ENCODE measurements at regions not wholly inside any gene's neighbourhood (a gene's known extent, or its start where the extent isn't known, plus 50 kb on each side); places are given as distances from the start of the nearest gene placed in this dataset.

DNA sequence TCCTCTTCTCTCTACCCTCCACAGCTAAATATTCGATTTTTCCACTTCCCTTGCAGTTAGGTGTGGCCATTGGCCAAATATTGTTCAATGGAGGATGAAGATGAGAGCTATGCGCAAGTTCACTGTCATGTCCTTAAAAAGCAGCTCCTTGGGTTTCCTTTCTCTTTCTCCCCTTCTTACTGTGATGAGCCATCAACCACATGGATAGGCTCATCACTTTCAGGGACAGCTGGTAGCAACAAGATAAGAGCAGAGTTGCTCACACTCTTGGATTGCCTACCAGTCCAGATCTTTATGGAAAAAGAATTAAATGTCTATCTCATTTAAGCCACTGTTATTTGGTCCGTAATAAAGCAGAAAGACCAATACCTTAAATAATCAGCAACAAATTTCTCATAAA is 377.0 kb downstream of the DDX10 start:
- no peak for TF ChIP-seq EZH2 (IDR thresholded peaks at IDR 0.05; ENCODE audit: borderline replicate concordance, low read depth, low read length, poor library complexity, severe bottlenecking)
- TF ChIP-seq, protein P1, sequence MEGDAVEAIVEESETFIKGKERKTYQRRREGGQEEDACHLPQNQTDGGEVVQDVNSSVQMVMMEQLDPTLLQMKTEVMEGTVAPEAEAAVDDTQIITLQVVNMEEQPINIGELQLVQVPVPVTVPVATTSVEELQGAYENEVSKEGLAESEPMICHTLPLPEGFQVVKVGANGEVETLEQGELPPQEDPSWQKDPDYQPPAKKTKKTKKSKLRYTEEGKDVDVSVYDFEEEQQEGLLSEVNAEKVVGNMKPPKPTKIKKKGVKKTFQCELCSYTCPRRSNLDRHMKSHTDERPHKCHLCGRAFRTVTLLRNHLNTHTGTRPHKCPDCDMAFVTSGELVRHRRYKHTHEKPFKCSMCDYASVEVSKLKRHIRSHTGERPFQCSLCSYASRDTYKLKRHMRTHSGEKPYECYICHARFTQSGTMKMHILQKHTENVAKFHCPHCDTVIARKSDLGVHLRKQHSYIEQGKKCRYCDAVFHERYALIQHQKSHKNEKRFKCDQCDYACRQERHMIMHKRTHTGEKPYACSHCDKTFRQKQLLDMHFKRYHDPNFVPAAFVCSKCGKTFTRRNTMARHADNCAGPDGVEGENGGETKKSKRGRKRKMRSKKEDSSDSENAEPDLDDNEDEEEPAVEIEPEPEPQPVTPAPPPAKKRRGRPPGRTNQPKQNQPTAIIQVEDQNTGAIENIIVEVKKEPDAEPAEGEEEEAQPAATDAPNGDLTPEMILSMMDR (conservative IDR thresholded peaks at IDR 0.05; ENCODE audit: low read depth, low read length) = no peak
- POLR2A ChIA-PET (ENCODE audit: low non-redundant PET) = no interaction called here
- intact Hi-C loops (cut with micrococcal nuclease; ENCODE audit: unreplicated experiment) = no loop called here
- H3K4me3 ChIP-seq (ENCODE audit: low read depth, low read length, poor library complexity, severe bottlenecking) = no peak overlapping the region
- H3K9me3 ChIP-seq (ENCODE audit: low read depth, low read length, poor library complexity, severe bottlenecking) = no peaks in the 10 kb centered on the region
- no TSS peak for BruUV-seq (replicated peaks)
- no peaks in the 10 kb centered on the region for H3K27me3 ChIP-seq (replicated peaks; ENCODE audit: insufficient read depth, low read depth, low read length, poor library complexity)
- H3K36me3 ChIP-seq (ENCODE audit: insufficient read depth, low read length, poor library complexity, severe bottlenecking) = no peaks in the 10 kb centered on the region
- CTCF ChIA-PET = no interaction called here
- no peaks in the 10 kb centered on the region for H3K4me1 ChIP-seq (ENCODE audit: insufficient read depth, low read length, poor library complexity, severe bottlenecking)
- no peak overlapping the region for H3K27ac ChIP-seq (ENCODE audit: low read depth, low read length, poor library complexity, severe bottlenecking)
- DNase-seq (ENCODE audit: low spot score) = no peak

DNA sequence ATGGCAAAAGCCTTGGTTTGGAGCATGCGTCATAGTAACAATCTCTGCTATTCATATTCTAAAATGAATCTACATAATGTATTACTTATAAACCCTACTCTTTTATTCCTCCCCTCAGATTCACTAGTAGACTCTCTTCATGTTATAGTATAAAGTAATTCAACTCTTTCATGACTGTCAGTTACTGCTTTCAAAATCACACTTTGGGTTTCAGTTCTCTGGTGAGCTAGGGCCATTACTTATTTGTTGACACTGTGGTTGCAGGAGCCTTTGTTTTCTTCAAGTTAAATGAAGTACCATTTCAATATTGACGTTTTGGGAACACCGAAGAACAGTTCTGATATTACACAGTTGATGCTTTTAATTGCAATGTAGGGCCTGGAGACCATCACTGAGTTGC is 378.4 kb downstream of the DDX10 start:
- intact Hi-C loops (cut with micrococcal nuclease; ENCODE audit: unreplicated experiment) = no loop called here
- Histone ChIP-seq H3K36me3 (ENCODE audit: insufficient read depth, low read length, poor library complexity, severe bottlenecking) (no peaks in the 10 kb centered on the region), H3K9me3 (ENCODE audit: low read depth, low read length, poor library complexity, severe bottlenecking) (no peaks in the 10 kb centered on the region), H3K27ac (ENCODE audit: low read depth, low read length, poor library complexity, severe bottlenecking) (no peak overlapping the region), H3K4me3 (ENCODE audit: low read depth, low read length, poor library complexity, severe bottlenecking) (no peak overlapping the region), H3K27me3 (replicated peaks; ENCODE audit: insufficient read depth, low read depth, low read length, poor library complexity) (no peaks in the 10 kb centered on the region), H3K4me1 (ENCODE audit: insufficient read depth, low read length, poor library complexity, severe bottlenecking) (no peaks in the 10 kb centered on the region)
- TF ChIP-seq, protein P1 (conservative IDR thresholded peaks at IDR 0.05; ENCODE audit: low read depth, low read length) = no peak
- TF ChIP-seq EZH2 (IDR thresholded peaks at IDR 0.05; ENCODE audit: borderline replicate concordance, low read depth, low read length, poor library complexity, severe bottlenecking) = no peak
- POLR2A ChIA-PET (ENCODE audit: low non-redundant PET) = no interaction called here
- no TSS peak for BruUV-seq (replicated peaks)
- DNase-seq (ENCODE audit: low spot score) = no peak
- CTCF ChIA-PET = no interaction called here

DNA sequence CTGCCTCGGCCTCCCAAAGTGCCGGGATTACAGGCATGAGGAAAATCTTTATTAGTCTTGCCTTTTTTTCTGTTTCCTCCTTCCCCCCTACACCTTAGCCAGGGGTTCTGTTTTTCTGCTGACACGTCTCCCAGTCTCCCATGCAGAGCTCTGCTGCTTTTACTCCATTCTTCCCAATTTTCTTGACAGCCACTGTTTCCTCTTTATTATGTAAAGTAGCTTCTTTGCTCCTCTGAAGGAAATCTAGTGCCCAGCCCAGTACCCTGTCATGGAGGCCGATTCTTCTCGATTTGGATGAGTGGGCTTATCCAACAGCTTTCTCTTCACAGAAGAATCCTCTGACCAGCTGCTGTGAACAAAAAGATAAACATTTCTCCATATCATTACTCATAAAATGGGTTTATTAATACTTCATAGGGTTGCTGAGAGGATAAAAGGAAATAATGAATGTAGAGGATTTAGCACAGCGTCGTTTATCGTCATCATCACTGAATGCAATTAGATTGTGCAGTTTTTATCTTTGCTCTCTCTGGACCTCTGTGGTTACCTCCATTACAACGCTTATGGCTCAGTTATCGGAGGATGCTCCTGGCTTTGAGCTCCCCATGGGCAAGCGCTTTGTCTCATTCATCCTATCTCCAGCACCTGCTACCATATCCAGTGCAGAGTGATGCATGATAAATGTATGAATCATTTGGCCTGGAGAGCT is 375.6 kb upstream of the C11orf87 start:
- no peak for DNase-seq (ENCODE audit: low spot score)
- no TSS peak for BruUV-seq (replicated peaks)
- ChIA-PET POLR2A (ENCODE audit: low non-redundant PET) (no interaction called here), CTCF (no interaction called here)
- no peaks in the 10 kb centered on the region for H3K9me3 ChIP-seq (ENCODE audit: low read depth, low read length, poor library complexity, severe bottlenecking)
- H3K4me1 ChIP-seq (ENCODE audit: insufficient read depth, low read length, poor library complexity, severe bottlenecking) = no peaks in the 10 kb centered on the region
- intact Hi-C loops (cut with micrococcal nuclease; ENCODE audit: unreplicated experiment) = no loop called here
- H3K36me3 ChIP-seq (ENCODE audit: insufficient read depth, low read length, poor library complexity, severe bottlenecking) = no peaks in the 10 kb centered on the region
- TF ChIP-seq, protein P1 (conservative IDR thresholded peaks at IDR 0.05; ENCODE audit: low read depth, low read length) = no peak
- TF ChIP-seq EZH2 (IDR thresholded peaks at IDR 0.05; ENCODE audit: borderline replicate concordance, low read depth, low read length, poor library complexity, severe bottlenecking) = no peak
- no peak overlapping the region for H3K27ac ChIP-seq (ENCODE audit: low read depth, low read length, poor library complexity, severe bottlenecking)
- H3K27me3 ChIP-seq (replicated peaks; ENCODE audit: insufficient read depth, low read depth, low read length, poor library complexity) = no peaks in the 10 kb centered on the region
- H3K4me3 ChIP-seq (ENCODE audit: low read depth, low read length, poor library complexity, severe bottlenecking) = no peak overlapping the region

Measured in A673 (cell line).